ENCODE measurements at regions not wholly inside any gene's neighbourhood (a gene's known extent, or its start where the extent isn't known, plus 50 kb on each side); places are given as distances from the start of the nearest gene placed in this dataset.

- TF ChIP-seq CTCF (IDR thresholded peaks at IDR 0.05) (no peak), POLR2A (IDR thresholded peaks at IDR 0.05) (no peak)
Observed at GRCh38 chr1:82195245-82195644, 394.5 kb downstream of the ADGRL2 start.

Measured in adrenal gland (tissue), 5 donors.